ENCODE measurements at regions not wholly inside any gene's neighbourhood (a gene's known extent, or its start where the extent isn't known, plus 50 kb on each side); places are given as distances from the start of the nearest gene placed in this dataset.
A peak's percentile ranks its signal among the peaks of the same experiment; 100 is the strongest.

- Histone ChIP-seq H3K4me3 (ENCODE audit: low read length in 2 of 2) (no peak overlapping the region), H3K27me3 (ENCODE audit: control insufficient read depth in 1 of 2, insufficient read depth in 2 of 2, low read length in 1 of 2) (no peaks in the 10 kb centered on the region), H3K36me3 (ENCODE audit: control insufficient read depth in 1 of 2, insufficient read depth in 2 of 2, low read length in 1 of 2) (no peaks in the 10 kb centered on the region), H3K9me3 (ENCODE audit: control insufficient read depth, low read length) (no peaks in the 10 kb centered on the region), H3K27ac (ENCODE audit: low read depth in 1 of 2, low read length in 2 of 2) (no peak overlapping the region), H3K4me1 (ENCODE audit: control insufficient read depth in 1 of 2, insufficient read depth in 2 of 2, low read length in 2 of 2) (peaks cover 0 to 1% of the 10 kb centered on the region in 2 donors)
- intact Hi-C loops (cut with DNase I): no loop called here
- 61 to 77% methylated on average over 5 of the region's 5 CpGs for WGBS, 2 donors
- DNase-seq (no peak), ATAC-seq (ENCODE audit: low FRiP score) (no peak)
Observed at GRCh38 chr16:72705801-72706200, 342.1 kb downstream of the ZFHX3 start.

- Histone ChIP-seq H3K27ac (ENCODE audit: low read depth in 1 of 2, low read length in 2 of 2) (no peak overlapping the region), H3K9me3 (ENCODE audit: control insufficient read depth, low read length) (no peaks in the 10 kb centered on the region), H3K4me3 (ENCODE audit: low read length in 2 of 2) (no peak overlapping the region), H3K4me1 (ENCODE audit: control insufficient read depth in 1 of 2, insufficient read depth in 2 of 2, low read length in 2 of 2) (peaks cover 0 to 1% of the 10 kb centered on the region in 2 donors), H3K27me3 (ENCODE audit: control insufficient read depth in 1 of 2, insufficient read depth in 2 of 2, low read length in 1 of 2) (no peaks in the 10 kb centered on the region), H3K36me3 (ENCODE audit: control insufficient read depth in 1 of 2, insufficient read depth in 2 of 2, low read length in 1 of 2) (no peaks in the 10 kb centered on the region)
- intact Hi-C loops (cut with DNase I): no loop called here
- DNase-seq (no peak), ATAC-seq (ENCODE audit: low FRiP score) (no peak)
- WGBS, 2 donors: 88 to 89% methylated on average over 2 of the region's 2 CpGs
Observed at GRCh38 chr16:72704746-72705372, 343.1 kb downstream of the ZFHX3 start.

GRCh38 chr16:72689851-72690250, 358.1 kb downstream of the ZFHX3 start:
- no peaks in the 10 kb centered on the region for H3K36me3 ChIP-seq (ENCODE audit: control insufficient read depth in 1 of 2, insufficient read depth in 2 of 2, low read length in 1 of 2)
- no peaks in the 10 kb centered on the region for H3K9me3 ChIP-seq (ENCODE audit: control insufficient read depth, low read length)
- ATAC-seq (ENCODE audit: low FRiP score): no peak
- no peaks in the 10 kb centered on the region for H3K27me3 ChIP-seq (ENCODE audit: control insufficient read depth in 1 of 2, insufficient read depth in 2 of 2, low read length in 1 of 2)
- intact Hi-C loops (cut with DNase I): no loop called here
- H3K4me1 ChIP-seq (ENCODE audit: control insufficient read depth in 1 of 2, insufficient read depth in 2 of 2, low read length in 2 of 2): no peaks in the 10 kb centered on the region
- no peak overlapping the region for H3K4me3 ChIP-seq (ENCODE audit: low read length in 2 of 2)
- no peak overlapping the region for H3K27ac ChIP-seq (ENCODE audit: low read depth in 1 of 2, low read length in 2 of 2)
- no peak for DNase-seq
- WGBS, 2 donors: 35 to 37% methylated on average over 2 of the region's 2 CpGs

- Histone ChIP-seq H3K27me3 (ENCODE audit: control insufficient read depth in 1 of 2, insufficient read depth in 2 of 2, low read length in 1 of 2) (no peaks in the 10 kb centered on the region), H3K9me3 (ENCODE audit: control insufficient read depth, low read length) (no peaks in the 10 kb centered on the region), H3K4me3 (ENCODE audit: low read length in 2 of 2) (no peak overlapping the region), H3K36me3 (ENCODE audit: control insufficient read depth in 1 of 2, insufficient read depth in 2 of 2, low read length in 1 of 2) (no peaks in the 10 kb centered on the region), H3K27ac (ENCODE audit: low read depth in 1 of 2, low read length in 2 of 2) (no peak overlapping the region), H3K4me1 (ENCODE audit: control insufficient read depth in 1 of 2, insufficient read depth in 2 of 2, low read length in 2 of 2) (no peaks in the 10 kb centered on the region)
- DNase-seq (no peak), ATAC-seq (ENCODE audit: low FRiP score) (no peak)
- intact Hi-C loops (cut with DNase I): no loop called here
- WGBS, 2 donors: 96 to 98% methylated on average over 2 of the region's 2 CpGs
Observed at GRCh38 chr16:72680732-72681131, 367.2 kb downstream of the ZFHX3 start.

GRCh38 chr16:72679856-72680255, 368.1 kb downstream of the ZFHX3 start:
- intact Hi-C loops (cut with DNase I): no loop called here
- H3K27ac ChIP-seq (ENCODE audit: low read depth in 1 of 2, low read length in 2 of 2): no peak overlapping the region
- H3K36me3 ChIP-seq (ENCODE audit: control insufficient read depth in 1 of 2, insufficient read depth in 2 of 2, low read length in 1 of 2): no peaks in the 10 kb centered on the region
- H3K9me3 ChIP-seq (ENCODE audit: control insufficient read depth, low read length): no peaks in the 10 kb centered on the region
- ATAC-seq (ENCODE audit: low FRiP score) (no peak), DNase-seq (no peak)
- no peak overlapping the region for H3K4me3 ChIP-seq (ENCODE audit: low read length in 2 of 2)
- H3K27me3 ChIP-seq (ENCODE audit: control insufficient read depth in 1 of 2, insufficient read depth in 2 of 2, low read length in 1 of 2): no peaks in the 10 kb centered on the region
- H3K4me1 ChIP-seq (ENCODE audit: control insufficient read depth in 1 of 2, insufficient read depth in 2 of 2, low read length in 2 of 2): no peaks in the 10 kb centered on the region

GRCh38 chr16:72677662-72678447, 370.1 kb downstream of the ZFHX3 start:
- Histone ChIP-seq H3K9me3 (ENCODE audit: control insufficient read depth, low read length) (no peaks in the 10 kb centered on the region), H3K4me3 (ENCODE audit: low read length in 2 of 2) (no peak overlapping the region), H3K27ac (ENCODE audit: low read depth in 1 of 2, low read length in 2 of 2) (no peak overlapping the region), H3K4me1 (ENCODE audit: control insufficient read depth in 1 of 2, insufficient read depth in 2 of 2, low read length in 2 of 2) (no peaks in the 10 kb centered on the region), H3K27me3 (ENCODE audit: control insufficient read depth in 1 of 2, insufficient read depth in 2 of 2, low read length in 1 of 2) (no peaks in the 10 kb centered on the region), H3K36me3 (ENCODE audit: control insufficient read depth in 1 of 2, insufficient read depth in 2 of 2, low read length in 1 of 2) (no peaks in the 10 kb centered on the region)
- no peak for DNase-seq
- no peak for ATAC-seq (ENCODE audit: low FRiP score)
- intact Hi-C loops (cut with DNase I): no loop called here
- 88 to 91% methylated on average over 2 of the region's 2 CpGs for WGBS, 2 donors

- ATAC-seq (ENCODE audit: low FRiP score): no peak
- H3K9me3 ChIP-seq (ENCODE audit: control insufficient read depth, low read length): no peaks in the 10 kb centered on the region
- no peak overlapping the region for H3K27ac ChIP-seq (ENCODE audit: low read depth in 1 of 2, low read length in 2 of 2)
- H3K36me3 ChIP-seq (ENCODE audit: control insufficient read depth in 1 of 2, insufficient read depth in 2 of 2, low read length in 1 of 2): no peaks in the 10 kb centered on the region
- H3K4me3 ChIP-seq (ENCODE audit: low read length in 2 of 2): no peak overlapping the region
- H3K4me1 ChIP-seq (ENCODE audit: control insufficient read depth in 1 of 2, insufficient read depth in 2 of 2, low read length in 2 of 2): no peaks in the 10 kb centered on the region
- 84 to 94% methylated on average over 1 of the region's 1 CpG for WGBS, 2 donors
- H3K27me3 ChIP-seq (ENCODE audit: control insufficient read depth in 1 of 2, insufficient read depth in 2 of 2, low read length in 1 of 2): no peaks in the 10 kb centered on the region
- intact Hi-C loops (cut with DNase I): no loop called here
- DNase-seq: no peak
Observed at GRCh38 chr16:72673118-72673517, 374.8 kb downstream of the ZFHX3 start.

- intact Hi-C loops (cut with DNase I): loop anchor here (10.0 kb wide), 2 partner anchors 379 to 539 kb away; partner anchors contain the start of gene ZFHX3 (in 1 of the 2)
- Histone ChIP-seq H3K36me3 (ENCODE audit: control insufficient read depth in 1 of 2, insufficient read depth in 2 of 2, low read length in 1 of 2) (no peaks in the 10 kb centered on the region), H3K4me3 (ENCODE audit: low read length in 2 of 2) (no peak overlapping the region), H3K27me3 (ENCODE audit: control insufficient read depth in 1 of 2, insufficient read depth in 2 of 2, low read length in 1 of 2) (no peaks in the 10 kb centered on the region), H3K27ac (ENCODE audit: low read depth in 1 of 2, low read length in 2 of 2) (no peak overlapping the region), H3K4me1 (ENCODE audit: control insufficient read depth in 1 of 2, insufficient read depth in 2 of 2, low read length in 2 of 2) (no peaks in the 10 kb centered on the region), H3K9me3 (ENCODE audit: control insufficient read depth, low read length) (no peaks in the 10 kb centered on the region)
- ATAC-seq (ENCODE audit: low FRiP score): no peak
- DNase-seq: no peak
- 91 to 96% methylated on average over 2 of the region's 2 CpGs for WGBS, 2 donors
Observed at GRCh38 chr16:72666267-72666666, 381.7 kb downstream of the ZFHX3 start.

- DNase-seq: no peak
- no peaks in the 10 kb centered on the region for H3K27me3 ChIP-seq (ENCODE audit: control insufficient read depth in 1 of 2, insufficient read depth in 2 of 2, low read length in 1 of 2)
- no peak overlapping the region for H3K27ac ChIP-seq (ENCODE audit: low read depth in 1 of 2, low read length in 2 of 2)
- H3K4me3 ChIP-seq (ENCODE audit: low read length in 2 of 2): peak overlapping the region in 1 of 2 donors; percentile 87
- WGBS, 2 donors: 21 to 22% methylated on average over 4 of the region's 4 CpGs
- H3K4me1 ChIP-seq (ENCODE audit: control insufficient read depth in 1 of 2, insufficient read depth in 2 of 2, low read length in 2 of 2): no peaks in the 10 kb centered on the region
- ATAC-seq (ENCODE audit: low FRiP score): no peak
- intact Hi-C loops (cut with DNase I): loop anchor here (10.0 kb wide), 2 partner anchors 379 to 539 kb away; partner anchors contain the start of gene ZFHX3 (in 1 of the 2)
- no peaks in the 10 kb centered on the region for H3K9me3 ChIP-seq (ENCODE audit: control insufficient read depth, low read length)
- H3K36me3 ChIP-seq (ENCODE audit: control insufficient read depth in 1 of 2, insufficient read depth in 2 of 2, low read length in 1 of 2): no peaks in the 10 kb centered on the region
Observed at GRCh38 chr16:72665701-72666100, 382.2 kb downstream of the ZFHX3 start.

Data from aorta (tissue), 5 donors.